ENCODE measurements at regions not wholly inside any gene's neighbourhood (a gene's known extent, or its start where the extent isn't known, plus 50 kb on each side); places are given as distances from the start of the nearest gene placed in this dataset.

- TF ChIP-seq CTCF (IDR thresholded peaks at IDR 0.05) (no peak), POLR2A (IDR thresholded peaks at IDR 0.05) (no peak)
These were observed 1607.1 kb upstream of the SEL1L start for GRCh38 chr14:83140756-83141155.
